HG03558 (cell line): ENCODE measurements at regions not wholly inside any gene's neighbourhood (a gene's known extent, or its start where the extent isn't known, plus 50 kb on each side); places are given as distances from the start of the nearest gene placed in this dataset.

Source experiments
- ATAC-seq: cut with Tn5 transposase; IDR thresholded peaks from one replicate; pipeline ENCODE4 v1.9.1; 2021; ENCODE audit warnings: moderate number of reproducible peaks; ENCODE audit not compliant: unreplicated experiment; ENCODE audit errors: extremely low read depth

DNA sequence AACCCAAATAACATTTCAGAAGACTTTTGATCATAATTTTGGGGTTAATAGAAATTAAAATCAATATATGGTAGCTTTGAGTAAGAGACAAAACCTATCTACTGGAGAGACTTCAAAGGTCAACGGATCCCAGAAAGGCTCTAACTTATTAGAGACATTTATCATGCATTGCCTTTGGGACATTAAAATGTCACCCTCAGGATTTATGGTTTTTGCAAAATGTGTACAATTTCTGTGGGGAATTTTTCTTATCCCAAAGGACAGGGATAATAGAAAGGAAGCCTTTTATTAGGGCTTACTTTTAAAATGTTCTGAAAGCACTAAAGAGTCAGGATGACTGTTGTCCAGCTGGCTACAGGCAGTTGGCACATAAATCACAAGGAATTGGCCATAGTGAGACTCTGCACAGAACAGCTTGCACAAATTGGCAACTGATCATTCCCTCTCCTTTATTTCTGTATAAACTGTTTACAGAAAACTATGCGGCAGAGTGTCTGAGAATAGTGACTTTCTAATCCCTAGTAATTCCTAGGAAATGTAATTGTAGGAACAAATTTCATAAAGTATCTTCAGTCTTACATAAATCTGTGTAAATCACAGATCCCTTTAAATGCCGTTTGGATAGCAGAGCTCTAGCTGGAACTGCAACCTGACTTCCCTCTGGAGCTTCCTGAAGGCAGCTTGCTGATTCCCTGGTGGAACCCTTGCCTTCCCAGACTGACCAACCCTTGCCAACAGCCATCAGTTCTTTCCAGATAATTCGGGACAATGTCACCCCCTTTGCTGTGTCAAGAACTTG is 201.1 kb upstream of the PREP start:
- ATAC-seq = no peak

DNA sequence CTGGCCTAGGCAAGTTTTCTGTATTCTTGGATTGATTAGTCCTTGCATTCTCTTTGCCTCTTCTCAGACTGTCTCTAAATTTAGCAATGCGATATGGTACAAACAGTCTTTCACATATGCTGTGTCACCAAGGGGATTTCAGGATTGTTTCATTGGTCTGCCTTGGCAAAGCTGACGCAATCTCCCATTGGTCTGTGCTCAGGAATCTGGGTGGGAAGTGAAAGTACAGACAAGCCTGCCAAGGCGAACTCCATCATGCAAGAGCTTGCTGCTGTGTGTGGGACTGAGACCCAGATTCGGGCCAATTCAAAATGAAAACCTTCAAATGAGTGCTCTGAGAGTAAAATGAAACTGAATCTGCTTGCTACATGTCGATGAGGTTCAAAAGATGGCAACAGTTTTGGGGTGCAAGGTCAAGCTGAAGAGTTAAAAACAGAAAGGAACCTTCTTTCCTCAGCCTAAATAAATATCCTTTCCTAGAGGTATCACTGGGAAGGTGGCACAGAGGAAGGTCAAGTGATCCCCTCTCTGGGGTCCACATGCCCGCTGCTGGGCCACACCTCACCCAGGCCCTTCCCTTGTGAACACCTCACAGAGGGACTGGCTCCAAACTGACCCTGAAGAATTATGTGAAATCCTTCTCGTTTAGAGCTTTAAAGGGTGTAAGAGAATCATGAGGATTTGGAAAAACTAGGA is 198.8 kb upstream of the PREP start:
- ATAC-seq = peak; percentile 81

DNA sequence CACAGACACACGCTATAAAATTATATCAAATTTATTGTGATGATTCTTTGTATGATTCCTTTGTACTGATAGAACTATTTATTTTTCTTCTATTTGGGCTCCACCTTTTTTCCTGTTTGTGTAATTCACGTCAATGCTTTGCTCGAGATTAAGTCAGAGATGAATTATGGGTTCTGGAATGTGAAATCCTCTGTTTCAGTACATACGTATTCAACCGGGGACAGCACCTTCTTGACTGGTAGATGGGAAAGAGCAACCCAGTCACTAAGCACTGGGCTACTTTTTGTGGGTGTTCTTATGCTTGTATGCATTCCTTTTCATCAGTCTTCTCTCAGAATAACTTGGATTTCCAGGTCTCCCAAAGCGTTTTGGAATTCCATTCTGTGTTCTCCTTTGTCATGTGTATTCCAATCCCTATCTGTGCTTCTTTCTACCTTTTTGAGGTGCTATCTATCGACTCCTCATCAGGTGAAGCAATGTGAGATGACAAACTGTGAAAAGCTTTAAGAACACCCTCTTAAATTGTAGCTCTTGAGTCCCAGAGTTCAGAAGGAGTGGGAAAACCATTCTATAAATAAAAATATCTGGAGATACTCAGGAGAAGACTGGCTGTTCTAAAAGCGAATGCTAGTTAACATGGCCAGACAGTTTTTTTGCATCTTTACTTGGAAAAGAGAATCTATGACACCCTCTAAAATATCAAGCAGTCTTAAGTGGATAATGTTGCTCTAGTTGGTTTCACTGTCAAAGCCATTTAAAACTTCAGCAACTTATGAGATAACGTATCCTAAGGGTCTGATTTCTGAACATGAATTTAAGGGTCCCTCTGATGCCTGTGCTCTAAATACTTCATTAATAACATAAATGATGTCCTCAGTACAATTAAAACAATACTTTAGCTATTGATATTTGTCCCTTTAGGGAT is 197.7 kb upstream of the PREP start:
- ATAC-seq = no peak

DNA sequence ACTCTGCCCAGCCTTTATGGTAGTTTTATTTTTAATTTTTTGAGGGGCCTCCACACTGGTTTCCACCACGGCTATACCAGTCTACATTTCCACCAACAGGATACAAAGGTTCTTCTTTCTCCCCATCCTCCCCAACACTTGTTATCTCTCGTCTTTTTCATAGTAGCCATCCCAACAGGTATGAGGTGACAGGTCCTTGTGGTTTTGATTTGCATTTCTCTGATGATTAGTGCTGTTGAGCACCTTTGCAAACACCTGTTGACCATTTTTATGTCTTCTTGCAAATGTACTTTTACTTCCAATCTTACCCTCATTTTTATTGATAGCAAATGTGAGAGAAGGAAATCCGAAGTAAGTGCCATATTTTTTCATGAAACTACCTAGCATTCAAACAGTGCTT is 195.4 kb upstream of the PREP start:
- ATAC-seq = no peak

DNA sequence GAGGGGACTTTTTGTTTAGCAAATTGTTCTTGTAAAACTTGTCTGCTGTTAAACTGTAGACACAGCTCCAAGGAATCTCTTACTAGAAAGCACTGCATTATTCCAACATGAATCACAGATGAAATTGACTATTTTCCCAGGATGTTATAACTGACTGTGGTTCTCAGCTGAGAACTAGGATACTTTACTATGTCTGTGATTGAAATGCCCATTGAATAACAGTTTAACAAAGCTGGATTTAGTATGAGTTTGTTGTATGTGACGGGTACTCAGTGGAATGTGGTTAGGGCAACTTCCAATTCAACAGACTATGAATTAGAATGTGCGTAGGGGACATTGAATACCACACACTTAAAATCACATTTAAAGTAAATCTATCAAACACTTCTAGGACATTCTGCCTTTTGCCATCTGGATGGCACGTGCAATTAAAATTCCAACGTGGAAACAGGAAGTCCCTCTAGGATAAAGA is 193.4 kb upstream of the PREP start:
- ATAC-seq = no peak

DNA sequence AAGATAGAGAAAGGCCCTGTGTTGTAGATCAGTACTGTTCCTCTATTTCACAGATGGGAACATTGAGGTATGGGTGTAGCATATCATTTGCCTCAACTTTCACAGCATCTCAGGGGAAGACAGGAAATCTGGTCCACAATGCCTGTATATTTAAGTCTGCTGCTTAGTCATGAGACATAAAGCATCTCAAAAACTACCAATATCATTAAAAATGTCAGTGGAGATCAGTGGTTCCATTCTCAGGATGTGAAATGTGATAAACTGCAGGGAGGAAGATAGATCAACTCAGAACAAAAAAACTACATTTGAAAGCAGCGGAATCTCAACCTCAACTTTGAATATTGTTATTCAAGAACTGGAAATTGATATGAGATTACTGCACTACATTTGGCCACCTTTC is 192.9 kb upstream of the PREP start:
- ATAC-seq = no peak

DNA sequence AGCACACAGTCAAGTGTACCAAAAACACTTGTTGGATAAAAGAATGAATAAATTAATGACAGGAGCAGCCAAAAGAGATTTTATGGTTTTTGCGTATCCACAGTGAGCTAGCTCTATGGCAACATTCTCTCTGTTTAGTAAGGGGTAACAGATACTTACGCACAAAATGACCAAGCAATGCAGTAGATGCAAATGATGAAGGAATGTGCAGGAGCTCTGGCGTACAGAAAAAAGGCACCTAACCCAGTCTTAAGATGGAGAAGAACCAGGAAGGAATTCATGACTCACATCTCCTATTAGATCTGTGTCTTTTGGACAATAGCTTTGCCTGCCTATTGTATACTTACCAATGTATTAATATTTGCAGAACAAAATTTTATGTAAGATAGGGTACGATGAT is 191.9 kb upstream of the PREP start:
- no peak for ATAC-seq

DNA sequence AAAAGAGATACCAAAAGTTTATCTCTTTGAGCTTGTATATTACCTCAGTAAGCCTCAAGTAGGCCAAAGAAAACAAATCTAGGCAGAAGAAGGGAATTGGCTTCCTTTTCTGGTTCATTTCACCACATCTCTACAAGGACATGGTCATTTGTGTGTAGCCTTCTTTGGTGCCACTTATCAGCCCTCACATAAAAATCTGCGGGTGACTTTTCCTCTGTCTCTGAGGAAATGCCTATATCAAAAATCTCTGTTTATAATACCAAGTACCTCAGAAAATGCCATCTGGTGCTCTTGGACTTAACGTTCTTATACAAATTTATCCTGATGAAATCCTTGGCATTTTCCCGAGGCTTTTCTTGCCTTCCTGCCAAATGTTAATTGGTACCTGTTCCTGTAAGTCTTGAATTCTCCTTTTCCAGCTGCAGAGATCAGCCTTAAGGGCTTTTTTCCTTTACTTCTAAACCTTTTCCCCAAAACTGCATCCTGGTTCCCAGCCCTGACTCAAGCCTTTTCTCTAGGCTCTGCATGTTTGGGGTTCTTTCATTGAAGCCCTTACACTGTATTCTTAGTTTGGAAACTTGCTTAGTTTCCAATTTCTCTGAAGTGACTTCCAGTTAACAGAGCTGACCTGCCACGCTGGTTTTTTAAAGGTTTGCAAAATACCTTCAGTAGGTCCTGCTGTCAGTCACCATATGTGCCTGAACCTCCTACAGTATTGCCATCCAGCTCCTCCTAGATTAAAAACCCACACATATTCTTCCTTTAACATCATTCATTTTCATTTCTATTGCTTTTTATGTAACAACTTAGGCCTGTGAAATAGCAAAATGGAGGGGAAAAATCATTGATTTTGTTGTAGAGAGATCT is 191.2 kb upstream of the PREP start:
- ATAC-seq = no peak

DNA sequence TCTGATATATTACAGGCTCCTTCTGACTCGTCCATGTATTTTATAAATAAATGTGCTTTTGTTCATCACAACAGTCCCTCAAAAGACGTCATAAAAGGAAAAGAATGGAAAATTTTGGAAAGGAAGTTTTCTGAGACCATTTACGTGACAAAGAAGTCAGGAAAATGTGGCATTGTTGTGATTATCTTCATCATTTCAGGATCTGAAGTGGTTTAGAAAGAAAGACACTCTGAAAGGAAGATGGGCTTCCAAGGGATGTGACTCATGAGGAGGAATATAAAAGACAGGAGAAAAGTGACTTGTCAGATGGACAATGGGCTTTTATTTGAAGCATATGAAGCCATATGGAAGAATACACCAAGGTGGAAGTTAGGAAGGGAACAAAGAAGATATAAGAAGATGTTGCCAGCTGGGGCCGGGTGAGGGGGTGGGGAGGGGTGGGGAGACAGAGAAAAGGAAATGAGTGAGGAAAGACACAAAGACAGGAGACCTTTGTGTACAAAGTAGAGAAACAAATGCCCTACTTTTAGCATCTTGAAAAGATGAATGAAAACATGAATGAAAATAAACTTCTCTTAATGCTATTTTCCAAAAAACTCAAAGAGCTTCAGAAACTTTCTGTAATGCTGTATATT is 190.3 kb upstream of the PREP start:
- no peak for ATAC-seq

DNA sequence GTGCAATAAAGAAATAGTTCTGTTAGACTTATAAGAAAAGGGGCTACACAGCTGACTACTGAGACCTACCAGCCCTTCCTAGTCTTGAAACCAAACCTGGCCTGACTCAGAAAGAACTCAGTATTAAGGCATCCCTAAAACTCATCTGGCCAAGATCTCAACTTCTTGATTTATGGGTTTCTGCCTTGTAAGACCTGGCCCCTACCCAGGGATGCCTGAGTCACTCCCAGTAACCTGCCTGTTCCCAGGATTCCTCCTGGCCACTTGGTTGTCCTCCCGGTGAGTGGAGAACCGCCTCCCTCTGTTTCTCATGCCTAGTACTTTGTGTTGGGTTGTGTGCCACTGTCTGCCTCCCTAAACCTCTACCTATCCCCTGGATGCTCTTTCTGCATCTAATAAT is 189.4 kb upstream of the PREP start:
- no peak for ATAC-seq

DNA sequence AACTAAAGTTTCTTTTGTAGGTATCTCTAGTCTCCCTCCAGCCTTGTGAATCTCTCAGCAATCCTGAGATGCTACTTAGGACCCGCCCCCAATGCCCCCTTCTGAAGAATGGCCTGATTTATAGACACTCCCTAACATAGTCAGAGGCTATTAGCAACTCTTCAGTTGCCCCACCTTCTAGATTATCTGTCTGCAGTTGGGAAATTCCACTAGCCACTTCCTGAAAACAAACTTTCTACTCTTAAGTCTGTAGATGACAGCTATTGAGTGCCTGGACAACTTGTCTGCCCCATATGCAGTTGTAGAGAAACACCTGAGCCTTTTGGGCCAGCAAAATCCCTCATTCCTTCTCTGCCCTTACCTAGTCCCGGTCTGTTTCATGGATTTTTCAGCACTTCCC is 188.2 kb upstream of the PREP start:
- peak; percentile 94 for ATAC-seq

DNA sequence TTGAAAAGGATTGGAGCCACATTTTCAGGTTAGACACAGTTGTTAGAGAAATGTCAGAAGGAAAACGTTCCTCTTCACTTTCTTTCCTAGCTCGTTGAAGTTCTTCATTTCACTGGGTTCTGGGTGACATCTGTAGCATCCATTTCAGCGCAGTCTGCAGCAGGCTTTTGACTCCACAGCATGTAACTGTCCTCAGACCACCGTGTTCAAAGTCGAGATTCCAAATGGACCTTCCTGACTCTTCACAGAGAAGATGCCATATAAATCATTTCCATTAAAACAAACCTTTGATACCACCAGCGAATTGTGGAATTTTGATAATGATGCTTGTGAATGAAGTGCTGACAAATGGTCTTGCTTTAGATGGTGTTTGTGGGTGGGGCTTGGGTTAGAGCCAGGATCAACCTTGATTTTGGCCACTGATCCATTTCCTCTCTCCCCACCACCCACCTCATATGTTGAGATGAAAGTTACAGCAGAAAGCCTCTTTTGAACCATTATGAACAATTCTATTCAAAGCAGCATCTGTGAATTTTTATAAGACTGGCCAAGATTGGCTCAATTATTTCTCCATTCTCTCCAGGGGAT is 185.3 kb upstream of the PREP start:
- ATAC-seq = no peak

DNA sequence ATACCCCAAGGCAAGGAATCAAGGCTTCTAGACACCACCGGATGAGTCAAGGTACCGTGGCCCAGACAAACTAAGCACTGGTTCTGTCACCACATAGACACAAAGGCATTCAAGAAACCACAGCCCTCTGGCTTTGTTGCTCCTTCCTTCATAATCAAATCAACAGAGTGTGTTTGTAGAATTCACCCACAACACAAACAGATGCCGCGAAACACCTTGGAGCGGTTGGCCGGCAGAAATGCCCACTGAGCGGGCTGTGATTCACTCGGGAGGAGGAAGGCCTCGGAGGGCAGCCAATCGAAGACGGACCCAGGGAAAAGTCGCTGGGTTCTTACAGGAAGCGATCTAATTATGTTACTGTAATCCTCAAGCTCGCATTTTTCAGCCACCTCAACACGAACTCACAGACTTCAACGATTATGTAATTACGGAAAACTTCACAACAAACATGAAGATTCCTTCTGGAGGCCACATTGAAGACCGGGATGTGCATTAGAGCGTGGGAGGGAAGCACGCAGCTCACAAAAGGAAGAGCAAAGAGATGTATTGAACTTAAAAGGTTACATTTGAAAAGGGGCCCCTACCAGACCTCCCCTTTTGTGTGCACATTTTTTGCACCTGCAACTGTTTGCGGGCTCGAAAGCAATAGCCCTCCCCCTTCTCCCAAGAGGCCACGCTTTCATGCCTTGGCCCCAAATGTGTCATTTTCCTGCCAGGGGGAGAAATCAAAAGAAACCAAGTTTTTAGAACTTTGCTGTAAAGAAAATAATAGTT is 184.7 kb upstream of the PREP start:
- ATAC-seq = no peak

DNA sequence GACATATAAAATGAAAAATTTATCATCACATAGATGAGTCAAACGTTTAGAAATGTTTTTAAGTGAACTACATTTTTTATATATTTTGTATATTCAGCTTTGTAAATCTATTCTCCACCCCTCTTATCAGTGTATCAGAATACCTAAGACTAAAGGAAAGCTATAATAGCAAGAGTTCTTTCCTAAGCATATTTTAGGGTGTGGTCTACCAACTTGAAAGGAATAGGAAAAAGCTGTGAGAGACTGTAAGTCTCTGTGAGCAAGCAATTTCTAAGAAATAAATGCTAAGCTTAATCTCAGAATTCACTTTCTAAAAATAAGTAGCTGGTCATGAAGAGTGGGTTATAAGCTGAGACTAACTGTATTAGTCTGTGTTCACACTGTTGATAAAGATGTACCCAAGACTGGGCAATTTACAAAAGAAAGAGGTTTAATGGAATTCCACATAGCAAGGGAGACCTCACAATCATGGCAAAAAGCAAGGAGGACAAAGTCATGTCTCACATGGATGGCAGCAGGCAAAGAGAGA is 175.4 kb upstream of the PREP start:
- ATAC-seq = no peak

DNA sequence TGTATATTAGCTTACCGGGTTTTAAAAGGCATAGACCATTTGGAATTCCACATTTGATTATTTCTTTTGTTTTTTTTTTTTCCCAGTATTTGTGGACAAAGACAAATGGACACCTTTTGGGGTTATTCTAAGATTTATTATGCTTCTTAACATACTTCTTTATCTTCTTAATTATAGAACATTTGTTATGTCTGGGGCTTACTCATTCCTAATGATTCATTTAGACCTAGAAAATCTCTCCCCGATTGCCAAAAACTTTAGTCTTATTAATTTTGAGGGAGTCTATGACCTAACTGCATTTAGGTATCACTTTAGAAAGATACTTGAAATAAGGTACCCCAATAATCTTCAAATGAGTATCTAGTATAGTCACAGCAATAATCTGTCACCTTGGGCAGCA is 170.7 kb upstream of the PREP start:
- ATAC-seq = no peak

DNA sequence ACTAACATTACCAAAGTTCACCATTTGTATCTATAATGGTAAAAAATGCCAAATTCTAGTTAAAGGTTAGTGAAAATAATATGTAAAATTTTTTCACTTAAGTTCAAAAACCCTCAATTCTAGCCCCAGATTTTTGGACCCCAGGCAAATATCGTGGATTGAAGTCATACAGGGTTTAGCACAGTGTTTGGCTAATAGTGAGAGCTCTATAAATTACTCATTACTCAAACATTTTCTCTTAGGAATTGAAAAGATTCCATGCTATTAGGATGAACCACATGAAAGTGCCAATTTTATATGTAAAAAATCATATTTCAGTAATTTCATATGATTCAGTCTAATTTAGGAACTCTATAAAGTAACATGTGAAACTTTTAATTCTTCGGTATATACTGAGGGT is 170.3 kb upstream of the PREP start:
- no peak for ATAC-seq

DNA sequence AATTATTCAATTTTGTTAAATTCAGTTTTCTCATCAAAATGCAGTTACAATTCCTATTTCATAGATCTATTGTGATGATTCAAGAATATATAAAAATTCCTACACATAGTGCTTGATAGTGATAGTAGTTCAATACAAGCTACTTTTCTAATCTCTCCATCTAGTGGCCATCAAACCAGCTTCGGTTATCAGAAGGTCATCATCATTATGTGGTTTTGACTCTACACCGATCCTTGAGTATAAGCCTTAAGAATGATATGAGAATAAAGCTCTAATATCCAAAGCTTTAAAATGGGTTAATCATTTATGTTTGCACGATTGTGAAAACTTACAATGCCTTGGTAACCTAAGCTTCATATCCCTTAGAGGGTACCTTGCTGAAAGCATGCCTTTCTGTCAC is 167.5 kb upstream of the PREP start:
- no peak for ATAC-seq

DNA sequence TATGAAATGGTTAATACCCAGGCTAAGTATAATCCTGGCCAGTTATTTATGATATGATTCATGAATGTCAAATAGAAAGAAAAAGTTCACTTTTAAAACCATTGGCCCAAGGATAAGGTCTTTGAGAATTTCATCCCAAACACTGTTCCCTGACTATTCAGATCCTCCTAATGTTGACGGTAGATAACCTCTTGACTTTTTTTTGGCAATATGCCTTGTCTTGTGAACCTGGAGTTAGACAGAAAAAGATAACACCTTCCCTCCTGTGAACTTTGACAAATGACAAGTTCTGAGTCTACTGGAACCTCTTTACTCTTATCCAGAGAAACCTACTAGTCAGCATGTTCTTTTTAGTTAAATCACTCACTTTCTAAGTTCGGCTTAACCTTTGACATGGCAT is 166.8 kb upstream of the PREP start:
- no peak for ATAC-seq
